ENCODE measurements at regions not wholly inside any gene's neighbourhood (a gene's known extent, or its start where the extent isn't known, plus 50 kb on each side); places are given as distances from the start of the nearest gene placed in this dataset.

DNA sequence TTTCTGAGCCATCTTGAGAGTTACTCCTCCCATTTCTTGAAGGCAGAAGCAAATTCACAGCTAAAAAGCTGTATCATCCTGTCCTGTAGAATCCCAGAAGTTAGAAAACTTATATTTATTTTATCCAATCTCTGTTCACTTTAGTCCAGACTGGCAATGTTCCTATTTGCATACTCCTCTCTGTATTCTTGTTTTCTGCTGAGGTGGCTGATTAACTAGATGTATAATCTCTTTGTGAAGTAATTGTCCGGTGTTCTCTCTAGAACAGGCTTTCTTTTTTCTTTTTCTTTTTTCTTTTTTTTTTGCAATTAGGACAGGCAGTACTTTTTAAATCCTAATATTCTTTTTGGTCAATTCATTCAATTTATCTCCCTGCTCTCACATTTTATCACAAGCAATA lies 411.0 kb downstream of the KCNJ3 start:
- no peak for DNase-seq

DNA sequence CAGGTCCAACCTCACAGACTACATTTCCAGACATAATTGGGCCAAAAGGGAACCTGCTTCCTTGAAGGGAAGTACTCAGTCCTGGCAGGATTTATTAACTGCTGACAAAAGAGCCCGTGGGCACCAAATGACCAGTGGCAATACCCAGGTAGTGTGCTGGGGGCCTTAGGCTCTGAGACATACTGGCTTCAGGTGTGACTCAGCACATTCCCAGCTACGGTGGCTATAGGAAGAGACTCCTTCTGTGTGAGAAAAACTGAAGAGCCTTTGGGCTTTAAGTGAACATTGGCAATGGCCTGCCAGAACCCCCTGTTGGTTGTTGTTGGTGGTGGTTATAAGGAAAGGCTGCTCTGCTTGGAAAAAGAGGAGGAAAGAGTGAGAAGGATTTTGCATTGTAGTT lies 401.8 kb downstream of the KCNJ3 start:
- no peak for DNase-seq

DNA sequence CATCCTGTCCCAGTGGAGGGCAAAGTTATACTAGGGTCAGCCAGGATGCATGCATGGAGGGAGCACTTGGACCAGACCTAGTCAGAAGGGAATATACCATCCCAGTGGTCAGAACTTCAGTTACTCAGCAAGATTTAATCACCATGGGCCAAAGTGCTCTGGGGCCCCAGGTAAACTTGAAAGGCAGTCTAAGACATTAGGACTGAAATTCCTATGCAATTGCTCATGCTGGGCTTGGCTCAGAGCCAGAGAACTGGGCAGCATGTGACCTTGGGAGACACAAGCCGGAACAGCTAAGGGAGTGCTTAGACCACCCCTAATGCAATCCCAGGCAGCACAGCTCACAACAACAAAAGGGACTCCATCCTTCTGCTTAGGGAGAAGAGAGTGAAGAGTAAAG lies 401.3 kb downstream of the KCNJ3 start:
- no peak for DNase-seq

DNA sequence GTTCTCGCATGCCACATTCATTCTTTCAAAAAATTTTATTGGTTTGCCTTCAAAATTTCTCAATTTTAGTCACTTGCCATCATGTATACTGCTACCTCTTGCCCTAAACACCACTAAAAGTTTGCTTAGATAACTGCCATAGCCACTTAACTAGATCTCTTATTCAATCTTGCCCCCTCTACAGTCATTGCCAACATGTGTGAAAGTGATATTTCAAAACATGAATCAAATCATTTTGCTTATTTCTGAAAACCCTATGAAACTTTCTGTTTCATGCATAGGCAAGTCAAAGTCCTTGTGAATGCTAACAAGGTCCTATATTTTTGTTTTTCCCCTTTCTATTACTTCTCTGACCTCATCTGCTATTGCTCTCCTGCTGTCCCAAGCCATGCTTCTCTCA lies 397.1 kb downstream of the KCNJ3 start:
- no peak for DNase-seq

DNA sequence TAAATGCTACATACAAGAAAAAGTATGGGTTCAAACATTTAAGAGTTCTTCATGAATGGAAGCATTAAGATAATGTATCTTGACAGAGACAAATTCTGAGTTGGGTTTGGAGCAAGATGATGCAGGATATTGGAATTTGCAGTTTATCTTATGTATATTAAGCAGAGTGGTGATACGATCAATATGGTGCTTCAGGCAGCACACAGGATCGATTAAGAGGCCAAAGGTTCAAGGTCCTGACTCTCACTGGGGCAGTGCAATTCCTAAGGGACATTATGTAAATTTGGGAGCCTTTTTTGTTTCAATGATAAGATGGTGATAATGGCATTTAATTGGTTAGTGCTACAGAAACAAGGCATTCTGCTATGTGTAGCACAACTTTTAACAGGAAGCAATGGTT lies 381.9 kb downstream of the KCNJ3 start:
- DNase-seq = no peak

DNA sequence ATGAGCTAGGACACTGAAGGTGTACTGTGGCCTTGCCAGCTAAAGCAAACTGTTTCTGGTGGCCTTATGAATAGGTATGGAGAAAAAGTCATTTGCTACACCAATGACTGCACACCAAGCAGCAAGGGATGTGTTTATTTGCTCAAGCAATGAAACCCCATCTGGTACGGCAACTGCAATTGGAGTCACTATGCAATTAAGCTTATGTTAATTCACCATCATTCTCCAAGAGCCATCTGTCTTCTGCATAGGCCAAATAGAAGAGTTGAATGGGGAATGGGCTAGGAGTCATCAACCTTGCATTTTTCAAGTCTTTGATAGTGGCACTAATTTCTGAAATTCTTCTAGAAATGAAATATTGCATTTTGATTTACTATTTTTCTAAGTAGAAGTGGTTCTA lies 372.0 kb downstream of the KCNJ3 start:
- DNase-seq = no peak

DNA sequence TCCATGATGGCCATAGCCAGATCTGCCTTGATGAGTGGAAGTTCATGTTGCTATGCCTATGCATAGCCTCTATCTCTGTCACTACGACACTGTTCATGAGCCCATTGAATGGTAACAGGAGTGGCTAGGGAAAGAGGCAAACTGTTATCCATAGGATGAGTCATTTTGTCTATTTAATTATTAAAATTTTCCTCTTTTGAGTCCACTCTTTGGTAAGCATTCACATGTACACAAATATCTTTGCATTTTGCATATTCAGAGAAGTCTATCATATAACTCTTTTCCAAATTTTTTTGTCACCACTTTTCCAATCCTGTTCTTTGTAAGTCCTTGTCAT lies 364.4 kb downstream of the KCNJ3 start:
- DNase-seq = no peak

DNA sequence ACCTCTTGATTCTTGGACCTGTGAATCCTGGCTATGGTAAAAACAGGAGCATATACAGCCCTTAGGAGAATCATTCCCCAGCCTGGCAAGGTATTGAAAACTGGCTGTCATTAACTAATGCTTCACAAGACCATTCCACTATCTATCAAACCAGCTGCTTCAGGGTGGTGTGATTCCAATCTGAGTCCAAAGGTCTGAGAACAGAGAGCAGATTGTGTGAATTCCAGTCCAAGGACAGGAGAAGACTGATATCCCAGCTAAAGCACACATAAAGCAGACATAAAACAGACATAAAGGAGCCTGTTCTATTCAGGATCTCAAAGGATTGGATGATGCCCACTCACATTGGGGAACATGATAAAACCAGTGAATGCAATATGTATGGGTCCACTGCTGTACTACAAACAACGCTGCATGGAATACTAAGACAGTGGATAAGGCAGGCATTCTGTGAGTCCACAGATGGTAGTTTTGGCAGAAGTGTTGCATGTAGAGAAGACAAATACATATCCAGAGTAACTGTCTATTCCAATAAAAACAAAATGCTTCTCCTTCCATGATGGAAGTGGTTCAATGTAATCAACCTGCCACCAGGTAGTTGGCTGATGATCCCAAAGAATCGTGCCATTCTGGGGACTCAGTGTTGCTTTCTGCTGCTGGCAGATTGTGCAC lies 363.9 kb downstream of the KCNJ3 start:
- no peak for DNase-seq

DNA sequence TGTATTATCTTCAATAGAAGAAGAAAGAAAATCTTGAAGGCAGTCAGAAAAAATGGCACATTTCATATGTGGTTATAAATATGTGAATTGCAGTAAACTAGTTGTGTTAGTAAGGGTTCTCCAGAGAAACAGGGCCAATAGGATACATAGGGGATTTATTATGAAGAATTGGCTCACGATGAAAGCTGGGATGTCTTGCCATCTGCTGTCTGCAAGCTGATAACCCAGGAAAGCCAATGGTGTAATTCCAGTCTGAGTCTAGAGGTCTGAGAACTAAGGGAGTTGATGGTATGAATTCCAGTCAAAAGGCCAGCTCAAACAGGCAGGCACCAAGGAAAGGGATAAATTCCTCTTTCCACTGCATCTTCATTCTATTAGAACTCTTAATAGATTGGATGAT lies 362.4 kb downstream of the KCNJ3 start:
- DNase-seq = no peak

DNA sequence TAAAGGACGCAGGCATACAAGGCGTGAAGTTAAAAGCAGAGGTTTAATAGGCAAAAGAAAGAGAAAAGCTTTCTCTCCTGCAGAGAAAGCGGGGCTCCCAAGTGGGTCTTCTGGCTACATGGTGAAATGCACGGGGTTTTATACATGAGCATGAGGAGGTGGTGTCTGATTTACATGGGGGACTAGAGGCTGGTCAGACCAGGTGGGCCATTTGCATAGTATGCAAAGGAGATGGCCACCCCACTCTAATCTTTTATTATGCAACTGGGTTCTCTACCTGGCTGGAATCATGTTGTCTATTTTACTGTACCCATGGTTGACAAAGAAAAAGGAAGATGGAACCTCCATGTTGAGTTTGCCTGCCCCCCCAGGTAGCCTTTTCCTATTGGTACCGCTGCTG lies 356.2 kb downstream of the KCNJ3 start:
- no peak for DNase-seq

DNA sequence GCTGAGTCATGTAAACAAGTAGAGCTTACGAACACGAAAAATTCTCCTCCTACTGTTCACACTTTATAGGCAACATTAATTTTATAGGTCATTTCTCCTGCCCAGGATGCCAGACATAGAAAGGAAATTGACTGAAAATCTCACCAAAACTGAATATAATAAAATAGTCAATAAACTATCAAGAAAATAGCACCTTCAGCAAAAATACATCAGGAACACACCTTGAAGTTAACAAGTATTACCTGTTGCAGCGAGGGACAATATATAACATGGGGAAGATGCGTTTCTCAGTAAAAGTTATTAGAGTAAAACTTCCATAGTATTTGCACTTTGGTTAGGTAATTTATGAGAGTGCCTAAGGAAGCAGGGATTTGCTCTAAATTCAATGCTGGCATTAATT lies 344.6 kb downstream of the KCNJ3 start:
- DNase-seq = no peak

DNA sequence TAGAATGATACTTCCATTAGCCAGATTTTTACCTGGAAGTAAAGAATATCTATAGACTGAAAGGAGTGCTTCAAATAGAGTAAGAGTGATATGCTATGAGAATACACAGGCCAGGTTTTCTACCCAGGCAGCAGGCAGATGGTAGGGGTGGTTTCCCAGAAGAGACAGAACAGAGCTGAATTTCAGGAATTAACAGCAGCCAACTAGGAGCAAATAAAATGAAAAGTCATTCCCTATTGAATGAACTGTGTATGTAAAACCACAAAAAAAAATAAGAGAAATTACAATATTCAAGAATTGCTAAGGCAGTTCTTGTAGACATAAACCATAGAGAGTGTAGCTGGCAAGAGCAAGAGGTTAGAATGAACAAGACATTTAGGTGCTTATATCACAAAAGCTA lies 336.8 kb downstream of the KCNJ3 start:
- no peak for DNase-seq

DNA sequence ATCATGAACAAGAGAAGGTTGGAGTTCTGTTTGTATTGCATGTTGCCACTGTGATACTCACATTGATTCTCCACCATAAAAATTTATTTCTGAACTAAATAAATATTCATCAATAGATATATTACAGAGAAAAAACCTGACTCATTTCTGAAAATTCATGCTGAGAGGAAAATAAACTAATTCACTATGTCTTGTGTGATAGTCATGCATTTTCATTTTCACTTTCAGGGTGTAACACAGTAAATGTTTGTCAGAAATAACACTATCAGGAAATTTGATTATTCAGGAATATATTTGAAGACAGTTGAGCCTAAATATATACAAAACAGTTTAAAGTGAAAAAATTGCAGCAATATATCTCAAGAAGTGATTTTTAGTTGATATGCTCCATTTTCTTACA lies 335.2 kb downstream of the KCNJ3 start:
- DNase-seq = no peak

DNA sequence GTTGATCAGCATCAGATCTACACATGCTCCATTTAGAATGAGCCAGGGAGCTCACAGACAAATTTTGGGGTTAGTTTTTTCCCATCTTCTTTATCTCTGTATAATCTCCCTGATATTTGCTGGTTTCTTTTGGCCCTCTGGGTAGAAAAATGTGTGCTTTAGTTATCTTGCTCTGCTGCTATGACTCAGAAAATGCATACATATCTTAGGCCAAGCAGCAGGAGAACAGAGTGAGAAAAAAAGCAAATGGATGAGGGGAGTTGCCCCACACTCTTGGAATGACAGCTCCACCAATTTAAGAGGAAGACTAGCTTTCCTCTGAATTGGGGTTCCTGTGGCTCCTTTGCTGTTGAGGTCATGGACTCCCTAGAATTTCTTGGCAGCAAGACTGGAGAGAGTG lies 331.8 kb downstream of the KCNJ3 start:
- DNase-seq = no peak

DNA sequence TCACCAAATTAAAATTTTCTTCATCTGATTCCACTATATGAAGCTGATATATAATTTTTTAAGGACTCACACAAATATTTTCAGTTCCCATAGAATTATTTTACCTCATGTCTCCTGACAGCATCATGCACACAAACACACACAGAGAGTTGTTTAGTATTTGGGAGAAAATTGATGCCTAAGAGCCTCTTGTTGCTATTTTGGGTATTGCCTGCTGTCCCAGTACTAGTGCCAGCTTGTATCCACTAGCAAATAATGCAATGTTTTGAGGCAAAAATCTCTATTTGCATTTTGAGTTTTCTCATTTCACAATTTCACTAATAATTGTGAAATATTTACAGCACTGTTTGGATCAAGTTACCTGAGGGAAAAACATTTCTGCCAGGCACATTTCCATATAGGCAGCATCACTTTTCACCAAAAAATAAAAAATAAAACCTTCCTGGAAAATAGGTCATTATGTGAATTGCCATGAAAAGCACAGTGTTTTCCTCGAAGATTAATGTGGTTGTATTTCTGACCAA lies 328.2 kb downstream of the KCNJ3 start:
- no peak for DNase-seq

DNA sequence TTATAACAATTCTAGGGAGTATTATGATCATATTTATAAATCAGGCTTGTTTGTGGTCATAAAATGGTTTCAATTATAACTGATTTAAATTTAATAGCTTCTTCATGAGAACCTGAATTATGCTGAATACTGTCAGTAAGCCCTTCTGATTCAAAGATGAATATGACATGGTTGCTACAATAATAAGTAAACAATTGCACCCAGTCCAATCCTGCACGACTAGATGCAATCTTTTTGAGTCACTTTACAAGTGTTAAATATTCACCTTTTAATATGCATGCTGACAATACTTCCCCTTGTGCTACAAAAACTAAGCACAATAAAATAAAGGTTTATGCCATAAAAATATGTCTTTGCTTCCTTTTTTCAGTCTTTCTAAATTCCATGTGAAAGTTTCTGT lies 325.2 kb downstream of the KCNJ3 start:
- DNase-seq = no peak

DNA sequence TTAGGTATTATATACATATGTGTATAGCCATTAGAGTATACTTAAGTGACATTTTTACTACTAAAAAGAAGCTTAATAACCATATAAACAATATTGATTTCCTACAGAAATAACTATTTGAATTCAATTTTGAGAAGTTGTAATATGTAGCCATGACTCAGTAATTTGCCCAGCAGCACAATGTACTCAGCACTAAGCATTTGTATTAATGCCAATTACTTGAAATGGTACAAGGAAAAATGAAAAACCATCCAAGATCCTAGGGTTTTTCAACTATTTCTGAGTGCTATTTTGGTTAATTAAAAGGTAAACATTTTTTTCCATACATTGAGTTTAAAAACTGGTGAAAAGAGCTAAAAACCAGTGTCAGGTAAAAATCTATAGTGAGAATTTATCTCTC lies 324.0 kb downstream of the KCNJ3 start:
- no peak for DNase-seq

DNA sequence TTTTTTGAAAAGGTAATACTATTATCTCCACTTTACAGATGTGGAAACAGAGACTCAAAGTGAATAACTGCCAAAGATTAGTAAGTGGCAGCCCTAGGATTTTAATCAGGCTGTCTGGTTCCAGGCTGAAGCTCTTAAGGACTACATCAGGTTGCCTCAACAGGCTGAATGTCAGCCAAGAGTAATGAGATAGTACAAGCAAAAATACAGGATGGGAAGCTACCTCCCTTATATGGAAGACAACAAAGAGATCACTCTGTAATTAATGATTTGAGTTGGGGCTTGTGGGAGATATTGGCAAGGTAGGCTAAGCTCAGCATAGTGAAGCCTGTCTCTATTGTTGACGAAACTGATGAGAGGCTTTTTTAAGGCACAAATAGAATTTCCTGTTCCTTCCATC lies 323.1 kb downstream of the KCNJ3 start:
- no peak for DNase-seq

DNA sequence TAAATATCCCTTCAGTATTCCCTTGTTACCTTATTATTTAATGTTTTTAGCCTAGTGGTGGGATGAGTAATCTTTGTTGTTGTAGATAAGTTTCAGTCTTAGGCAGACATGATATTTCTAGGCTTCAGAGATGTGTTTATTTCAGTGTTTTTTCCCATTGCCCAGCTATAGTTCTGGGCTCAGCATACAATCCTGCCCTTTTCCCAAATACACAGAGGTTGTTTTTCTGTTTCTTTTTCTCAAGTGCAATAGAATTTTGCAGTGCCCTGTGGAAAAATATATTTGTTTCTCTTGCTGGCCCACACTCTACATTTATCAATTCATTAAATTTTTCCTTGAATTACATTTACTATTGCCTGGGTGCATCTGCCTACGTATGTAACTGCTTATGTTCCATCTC lies 321.8 kb downstream of the KCNJ3 start:
- no peak for DNase-seq

DNA sequence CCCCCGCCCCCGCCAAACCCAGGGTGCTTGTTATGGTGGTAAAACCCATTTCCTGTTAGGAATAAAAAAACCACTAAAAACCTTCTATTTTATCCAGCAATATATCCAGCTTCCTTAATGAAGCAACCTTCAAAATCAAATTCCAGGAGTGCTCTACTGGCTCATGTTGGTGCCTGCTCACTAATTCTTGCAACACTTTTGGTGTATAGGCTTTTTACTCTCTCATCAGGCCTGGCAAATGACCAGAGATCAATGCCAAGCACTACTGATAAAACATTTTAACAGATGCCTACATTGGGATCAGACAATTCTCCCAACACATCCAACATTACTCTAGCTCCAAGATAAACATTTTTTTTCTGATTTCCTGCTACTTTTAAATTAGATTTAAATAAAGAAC lies 312.4 kb downstream of the KCNJ3 start:
- DNase-seq = no peak

DNA sequence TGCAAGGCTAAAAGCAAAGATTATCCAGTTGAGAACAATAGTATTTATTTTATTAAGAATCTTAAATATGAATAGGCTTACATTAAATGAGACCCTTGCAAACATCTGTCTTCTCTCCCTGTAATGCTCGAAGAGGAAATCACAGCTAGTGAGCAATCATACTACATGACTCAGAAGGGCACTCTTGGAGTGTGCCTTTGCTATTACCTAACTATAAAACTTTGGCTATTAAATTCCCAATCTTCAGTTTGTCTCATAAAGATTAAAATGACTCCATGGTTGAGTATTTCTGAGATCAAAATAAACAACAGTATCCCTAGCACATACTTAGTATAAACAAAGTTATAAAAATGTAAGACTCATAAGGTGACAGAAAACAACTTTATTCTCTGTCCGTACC lies 296.9 kb downstream of the KCNJ3 start:
- DNase-seq = no peak

DNA sequence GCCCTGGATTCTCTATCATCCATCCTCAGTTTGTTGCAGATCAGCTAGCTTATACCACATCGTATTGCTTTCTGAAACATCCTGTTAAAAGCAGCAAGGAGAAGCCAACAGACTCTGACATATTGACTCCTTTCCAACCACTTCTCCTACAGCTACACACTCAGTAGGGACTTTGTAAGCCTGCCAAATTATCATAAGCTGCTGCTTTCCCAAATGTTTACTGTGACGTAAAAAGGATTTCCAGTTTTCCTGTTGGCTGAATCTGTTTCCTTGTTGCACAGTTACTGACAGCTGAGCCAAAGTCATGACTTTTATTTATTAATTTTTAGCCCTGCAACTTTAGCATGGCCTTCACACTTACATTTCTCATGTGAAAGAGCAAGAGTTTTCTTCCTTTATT lies 294.3 kb downstream of the KCNJ3 start:
- no peak for DNase-seq

DNA sequence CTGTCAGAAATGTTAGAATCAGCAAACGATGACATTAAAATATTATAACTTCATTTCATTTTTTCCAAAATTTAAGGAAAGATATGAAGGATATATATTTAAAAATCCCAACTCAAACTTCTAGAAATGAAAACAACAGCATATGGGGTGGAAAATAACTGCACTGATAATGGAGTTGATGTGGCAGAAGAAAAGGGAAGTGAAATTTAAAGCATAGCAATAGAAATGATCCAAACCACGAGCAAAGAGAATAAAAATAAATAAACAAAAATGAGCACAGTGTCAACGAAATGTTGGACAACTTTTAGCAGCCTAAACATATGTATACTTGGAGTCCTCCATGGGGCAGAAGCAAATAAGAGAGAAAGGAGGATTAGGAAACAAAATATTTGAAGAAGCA lies 280.2 kb downstream of the KCNJ3 start:
- no peak for DNase-seq

DNA sequence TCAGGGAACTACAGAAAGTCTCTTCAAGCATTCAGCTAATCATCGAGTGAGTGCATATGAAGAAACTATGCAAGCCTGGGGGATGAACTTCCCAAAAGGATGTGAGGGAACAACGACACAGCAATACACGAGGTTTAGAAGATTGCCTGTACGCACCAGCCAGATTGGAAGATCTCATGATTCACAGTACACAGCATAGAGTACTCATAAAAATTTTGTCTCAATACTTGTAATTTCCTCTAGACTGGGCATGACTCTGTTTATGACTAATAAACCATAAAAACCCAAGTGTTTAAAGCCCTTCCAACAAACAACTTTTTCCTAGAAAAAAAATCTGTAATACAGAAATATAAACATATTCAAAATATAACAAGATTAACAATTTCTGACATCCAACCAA lies 279.7 kb downstream of the KCNJ3 start:
- no peak for DNase-seq

DNA sequence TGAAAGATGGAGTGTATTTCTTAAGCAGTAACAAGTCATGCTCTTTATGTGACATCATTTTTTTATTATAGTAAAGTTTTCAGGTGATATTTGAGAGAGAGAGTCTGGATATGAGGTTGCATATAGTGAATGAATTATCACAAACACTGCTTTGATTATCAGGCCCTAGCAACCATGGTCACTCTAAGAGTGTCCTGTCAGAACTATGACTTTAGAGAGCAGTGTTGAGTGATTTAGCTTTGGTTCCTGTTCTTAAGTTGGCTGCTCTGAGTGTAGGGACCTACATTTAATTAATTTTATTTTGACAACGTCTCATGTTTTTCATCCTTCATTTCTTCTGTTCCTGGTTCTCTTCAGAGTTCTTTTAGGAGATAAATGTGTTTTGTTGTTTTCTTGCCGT lies 275.5 kb downstream of the KCNJ3 start:
- DNase-seq = no peak

DNA sequence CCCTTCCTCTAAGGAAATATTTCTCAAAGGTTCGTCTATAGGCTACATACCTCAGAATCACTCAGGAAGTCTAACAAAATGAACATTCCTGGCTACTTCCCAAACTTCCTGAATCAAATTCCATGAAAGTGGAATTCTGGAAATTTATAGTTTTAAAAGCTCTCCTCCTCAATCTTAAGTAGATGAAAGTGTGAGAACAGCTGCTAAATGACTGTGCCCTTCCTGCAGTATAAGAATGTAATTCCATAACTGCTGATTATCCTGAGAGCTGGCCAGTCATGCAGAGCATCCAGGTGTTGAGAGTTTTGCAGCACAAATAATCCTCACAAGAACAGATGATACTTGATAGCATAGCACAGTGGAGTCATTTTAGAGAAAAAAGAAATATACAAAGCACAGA lies 265.0 kb downstream of the KCNJ3 start:
- no peak for DNase-seq
